A673 (cell line): ENCODE measurements at regions not wholly inside any gene's neighbourhood (a gene's known extent, or its start where the extent isn't known, plus 50 kb on each side); places are given as distances from the start of the nearest gene placed in this dataset.

ENCODE experiments used
- EZH2 ChIP-seq: fragments of 200-600 bp; sonication (generic); IDR thresholded peaks from 2 replicates; pipeline ENCODE4 v1.6.1; 2017; ENCODE audit warnings: borderline replicate concordance, low read depth, mild to moderate bottlenecking, mixed read lengths, antibody characterized with exemption, low read length; ENCODE audit not compliant: poor library complexity, severe bottlenecking
- TF ChIP-seq, protein P1 (sequence below): fragments of 300-800, 200-600 bp; sonication (generic); conservative IDR thresholded peaks from 2 replicates; pipeline ENCODE4 v1.5.1; 2017; ENCODE audit warnings: low read depth, mild to moderate bottlenecking, antibody characterized with exemption, low read length, moderate library complexity, mixed read lengths

- TF ChIP-seq, protein P1, sequence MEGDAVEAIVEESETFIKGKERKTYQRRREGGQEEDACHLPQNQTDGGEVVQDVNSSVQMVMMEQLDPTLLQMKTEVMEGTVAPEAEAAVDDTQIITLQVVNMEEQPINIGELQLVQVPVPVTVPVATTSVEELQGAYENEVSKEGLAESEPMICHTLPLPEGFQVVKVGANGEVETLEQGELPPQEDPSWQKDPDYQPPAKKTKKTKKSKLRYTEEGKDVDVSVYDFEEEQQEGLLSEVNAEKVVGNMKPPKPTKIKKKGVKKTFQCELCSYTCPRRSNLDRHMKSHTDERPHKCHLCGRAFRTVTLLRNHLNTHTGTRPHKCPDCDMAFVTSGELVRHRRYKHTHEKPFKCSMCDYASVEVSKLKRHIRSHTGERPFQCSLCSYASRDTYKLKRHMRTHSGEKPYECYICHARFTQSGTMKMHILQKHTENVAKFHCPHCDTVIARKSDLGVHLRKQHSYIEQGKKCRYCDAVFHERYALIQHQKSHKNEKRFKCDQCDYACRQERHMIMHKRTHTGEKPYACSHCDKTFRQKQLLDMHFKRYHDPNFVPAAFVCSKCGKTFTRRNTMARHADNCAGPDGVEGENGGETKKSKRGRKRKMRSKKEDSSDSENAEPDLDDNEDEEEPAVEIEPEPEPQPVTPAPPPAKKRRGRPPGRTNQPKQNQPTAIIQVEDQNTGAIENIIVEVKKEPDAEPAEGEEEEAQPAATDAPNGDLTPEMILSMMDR = no peak
- no peak for TF ChIP-seq EZH2
Observed at GRCh38 chrX:28178206-28178605, 197.0 kb upstream of the DCAF8L1 start.
